ENCODE measurements at regions not wholly inside any gene's neighbourhood (a gene's known extent, or its start where the extent isn't known, plus 50 kb on each side); places are given as distances from the start of the nearest gene placed in this dataset.

- TF ChIP-seq RAD21 (IDR thresholded peaks at IDR 0.05; ENCODE audit: low read depth), result no peak
- no peak for TF ChIP-seq TCF12 (IDR thresholded peaks at IDR 0.05; ENCODE audit: low read depth)
- no peak for TF ChIP-seq MAX (IDR thresholded peaks at IDR 0.05)
- TF ChIP-seq YY1 (IDR thresholded peaks at IDR 0.05; ENCODE audit: low read depth), result no peak
- no peak for TF ChIP-seq NFIC (IDR thresholded peaks at IDR 0.05)
- TF ChIP-seq CREB1 (IDR thresholded peaks at IDR 0.05; ENCODE audit: low read depth), result no peak
- TF ChIP-seq EP300 (IDR thresholded peaks at IDR 0.05; ENCODE audit: borderline replicate concordance), result no peak
- TF ChIP-seq TEAD4 (IDR thresholded peaks at IDR 0.05), result no peak
- TF ChIP-seq TAF1 (IDR thresholded peaks at IDR 0.05; ENCODE audit: low read depth), result no peak
- TF ChIP-seq CEBPB (IDR thresholded peaks at IDR 0.05), result no peak
- no peak for TF ChIP-seq EGR1 (IDR thresholded peaks at IDR 0.05)
- TF ChIP-seq, protein P1, sequence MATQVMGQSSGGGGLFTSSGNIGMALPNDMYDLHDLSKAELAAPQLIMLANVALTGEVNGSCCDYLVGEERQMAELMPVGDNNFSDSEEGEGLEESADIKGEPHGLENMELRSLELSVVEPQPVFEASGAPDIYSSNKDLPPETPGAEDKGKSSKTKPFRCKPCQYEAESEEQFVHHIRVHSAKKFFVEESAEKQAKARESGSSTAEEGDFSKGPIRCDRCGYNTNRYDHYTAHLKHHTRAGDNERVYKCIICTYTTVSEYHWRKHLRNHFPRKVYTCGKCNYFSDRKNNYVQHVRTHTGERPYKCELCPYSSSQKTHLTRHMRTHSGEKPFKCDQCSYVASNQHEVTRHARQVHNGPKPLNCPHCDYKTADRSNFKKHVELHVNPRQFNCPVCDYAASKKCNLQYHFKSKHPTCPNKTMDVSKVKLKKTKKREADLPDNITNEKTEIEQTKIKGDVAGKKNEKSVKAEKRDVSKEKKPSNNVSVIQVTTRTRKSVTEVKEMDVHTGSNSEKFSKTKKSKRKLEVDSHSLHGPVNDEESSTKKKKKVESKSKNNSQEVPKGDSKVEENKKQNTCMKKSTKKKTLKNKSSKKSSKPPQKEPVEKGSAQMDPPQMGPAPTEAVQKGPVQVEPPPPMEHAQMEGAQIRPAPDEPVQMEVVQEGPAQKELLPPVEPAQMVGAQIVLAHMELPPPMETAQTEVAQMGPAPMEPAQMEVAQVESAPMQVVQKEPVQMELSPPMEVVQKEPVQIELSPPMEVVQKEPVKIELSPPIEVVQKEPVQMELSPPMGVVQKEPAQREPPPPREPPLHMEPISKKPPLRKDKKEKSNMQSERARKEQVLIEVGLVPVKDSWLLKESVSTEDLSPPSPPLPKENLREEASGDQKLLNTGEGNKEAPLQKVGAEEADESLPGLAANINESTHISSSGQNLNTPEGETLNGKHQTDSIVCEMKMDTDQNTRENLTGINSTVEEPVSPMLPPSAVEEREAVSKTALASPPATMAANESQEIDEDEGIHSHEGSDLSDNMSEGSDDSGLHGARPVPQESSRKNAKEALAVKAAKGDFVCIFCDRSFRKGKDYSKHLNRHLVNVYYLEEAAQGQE (IDR thresholded peaks at IDR 0.05; ENCODE audit: low read depth), result no peak
- no peak for TF ChIP-seq ZBTB7A (IDR thresholded peaks at IDR 0.05; ENCODE audit: low read depth)
- TF ChIP-seq FOXM1 (IDR thresholded peaks at IDR 0.05; ENCODE audit: borderline replicate concordance, low read depth), result no peak
Observed at GRCh38 chr2:175282886-175283285, 101.4 kb upstream of the ATP5MC3 start.
